Gastroesophageal sphincter (tissue), 4 donors: ENCODE measurements at regions not wholly inside any gene's neighbourhood (a gene's known extent, or its start where the extent isn't known, plus 50 kb on each side); places are given as distances from the start of the nearest gene placed in this dataset.

Source experiments
- ATAC-seq: fragments of 150-250 bp; one replicate; pipeline ENCODE4 v1.9.1; 2016; ENCODE audit warnings: mild to moderate bottlenecking, moderate library complexity
- H3K27ac ChIP-seq, 4 donors: fragments of 200-600 bp; sonication (generic) in 3 of 4; 1 replicate in 3 of 4; 2 replicates in 1 of 4; pipeline ENCODE4 v1.5.1; 2016 to 2019
- H3K27me3 ChIP-seq: fragments of 200-600 bp; sonication (generic); one replicate; pipeline ENCODE4 v1.5.1; 2019
- H3K36me3 ChIP-seq, 2 donors: fragments of 200-600 bp; sonication (generic); one replicate each; pipeline ENCODE4 v1.5.1; 2019; ENCODE audit warnings: control low read depth in 1 of 2
- H3K4me1 ChIP-seq, 3 donors: fragments of 200-600 bp; sonication (generic); 1 replicate in 2 of 3; 2 replicates in 1 of 3; pipeline ENCODE4 v1.5.1; 2016 to 2019; ENCODE audit warnings: control low read depth in 2 of 3
- H3K4me3 ChIP-seq, 2 donors: fragments of 200-600 bp; sonication (generic); one replicate each; pipeline ENCODE4 v1.5.1; 2019; ENCODE audit warnings: mild to moderate bottlenecking in 1 of 2, moderate library complexity in 1 of 2
- H3K9me3 ChIP-seq, 3 donors: fragments of 200-600 bp; sonication (generic); one replicate each; pipeline ENCODE4 v1.5.1; 2017 to 2019; ENCODE audit warnings: control low read depth in 2 of 3
- EP300 ChIP-seq: sonication (generic); formaldehyde crosslinking; IDR thresholded peaks from one replicate; pipeline ENCODE4 v1.6.1; 2017; ENCODE audit warnings: antibody characterized with exemption, mild to moderate bottlenecking
- POLR2A ChIP-seq, 2 donors: fragments of 450-650 bp; IDR thresholded peaks; one replicate each; pipeline ENCODE4 v1.6.1; 2017; ENCODE audit warnings: antibody characterized with exemption in 2 of 2, mild to moderate bottlenecking in 2 of 2, moderate library complexity in 1 of 2
- POLR2AphosphoS5 ChIP-seq: sonication (generic); formaldehyde crosslinking; IDR thresholded peaks from one replicate; pipeline ENCODE4 v1.6.1; 2017; ENCODE audit warnings: antibody characterized with exemption
- whole genome bisulfite sequencing, 2 donors: methylation state at CpG; one replicate each; pipeline ENCODE4 v1.1.5; 2018; ENCODE audit warnings: low coverage in 1 of 2; 5-methylcytosine and 5-hydroxymethylcytosine counted together
- TF ChIP-seq, protein P1 (sequence below), 4 experiments: fragments of 200-600 bp in 2 of 4; fragments of 450-650 bp in 2 of 4; sonication (generic) in 1 of 4; IDR thresholded peaks; one replicate each; pipeline ENCODE4 v1.5.1; 2017 to 2019; ENCODE audit warnings: antibody characterized with exemption in 4 of 4, mild to moderate bottlenecking in 2 of 4, moderate library complexity in 2 of 4

GRCh38 chr2:221310730-221311129 lies 261.4 kb downstream of the EPHA4 start:
- no peak for ATAC-seq
- TF ChIP-seq, protein P1, sequence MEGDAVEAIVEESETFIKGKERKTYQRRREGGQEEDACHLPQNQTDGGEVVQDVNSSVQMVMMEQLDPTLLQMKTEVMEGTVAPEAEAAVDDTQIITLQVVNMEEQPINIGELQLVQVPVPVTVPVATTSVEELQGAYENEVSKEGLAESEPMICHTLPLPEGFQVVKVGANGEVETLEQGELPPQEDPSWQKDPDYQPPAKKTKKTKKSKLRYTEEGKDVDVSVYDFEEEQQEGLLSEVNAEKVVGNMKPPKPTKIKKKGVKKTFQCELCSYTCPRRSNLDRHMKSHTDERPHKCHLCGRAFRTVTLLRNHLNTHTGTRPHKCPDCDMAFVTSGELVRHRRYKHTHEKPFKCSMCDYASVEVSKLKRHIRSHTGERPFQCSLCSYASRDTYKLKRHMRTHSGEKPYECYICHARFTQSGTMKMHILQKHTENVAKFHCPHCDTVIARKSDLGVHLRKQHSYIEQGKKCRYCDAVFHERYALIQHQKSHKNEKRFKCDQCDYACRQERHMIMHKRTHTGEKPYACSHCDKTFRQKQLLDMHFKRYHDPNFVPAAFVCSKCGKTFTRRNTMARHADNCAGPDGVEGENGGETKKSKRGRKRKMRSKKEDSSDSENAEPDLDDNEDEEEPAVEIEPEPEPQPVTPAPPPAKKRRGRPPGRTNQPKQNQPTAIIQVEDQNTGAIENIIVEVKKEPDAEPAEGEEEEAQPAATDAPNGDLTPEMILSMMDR (IDR thresholded peaks at IDR 0.05) = no peak
- TF ChIP-seq POLR2A (IDR thresholded peaks at IDR 0.05) = no peak
- Histone ChIP-seq H3K27me3 (no peaks in the 10 kb centered on the region), H3K4me3 (no peak overlapping the region), H3K4me1 (no peaks in the 10 kb centered on the region), H3K9me3 (no peaks in the 10 kb centered on the region), H3K36me3 (no peaks in the 10 kb centered on the region), H3K27ac (no peak overlapping the region)
- 88% methylated on average over 1 of the region's 1 CpG; no CpG with 5 or more reads in 1 of the 2 donors for WGBS, 2 donors

DNA sequence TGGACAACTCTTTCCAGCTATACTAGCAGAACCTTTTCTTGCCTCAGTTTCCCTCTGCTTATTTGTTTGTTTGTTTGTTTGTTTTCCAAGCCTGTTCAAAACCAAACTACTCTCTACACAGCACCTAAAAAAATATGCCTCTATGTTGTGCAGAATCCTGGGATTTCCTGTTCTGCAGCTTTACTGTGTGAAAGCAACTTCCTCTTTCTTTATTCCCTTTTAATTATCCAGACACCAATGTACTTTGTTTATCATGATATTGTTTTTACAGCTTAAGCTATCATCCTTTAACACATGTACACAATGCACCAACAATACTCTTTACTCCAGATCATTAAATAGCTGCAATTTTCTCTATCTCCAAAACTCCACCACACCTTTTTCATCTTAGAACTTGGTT lies 259.5 kb downstream of the EPHA4 start:
- no peak overlapping the region for H3K27ac ChIP-seq
- no peaks in the 10 kb centered on the region for H3K27me3 ChIP-seq
- no peaks in the 10 kb centered on the region for H3K36me3 ChIP-seq
- no peak overlapping the region for H3K4me3 ChIP-seq
- no peaks in the 10 kb centered on the region for H3K4me1 ChIP-seq
- TF ChIP-seq EP300 = no peak
- TF ChIP-seq POLR2A (IDR thresholded peaks at IDR 0.05) = no peak
- TF ChIP-seq POLR2AphosphoS5 = no peak
- TF ChIP-seq, protein P1 (IDR thresholded peaks at IDR 0.05) = no peak
- ATAC-seq = no peak
- H3K9me3 ChIP-seq = no peaks in the 10 kb centered on the region

- Histone ChIP-seq H3K27me3 (no peaks in the 10 kb centered on the region), H3K4me3 (no peak overlapping the region), H3K27ac (no peak overlapping the region), H3K4me1 (no peaks in the 10 kb centered on the region), H3K9me3 (no peaks in the 10 kb centered on the region), H3K36me3 (no peaks in the 10 kb centered on the region)
- TF ChIP-seq POLR2AphosphoS5 (no peak), EP300 (no peak), POLR2A (IDR thresholded peaks at IDR 0.05) (no peak)
- TF ChIP-seq, protein P1 (IDR thresholded peaks at IDR 0.05) = no peak
- no peak for ATAC-seq
- 38 to 80% methylated on average over 1 to 2 of the region's 2 CpGs for WGBS, 2 donors
These were observed 257.3 kb downstream of the EPHA4 start for GRCh38 chr2:221314786-221315185.

DNA sequence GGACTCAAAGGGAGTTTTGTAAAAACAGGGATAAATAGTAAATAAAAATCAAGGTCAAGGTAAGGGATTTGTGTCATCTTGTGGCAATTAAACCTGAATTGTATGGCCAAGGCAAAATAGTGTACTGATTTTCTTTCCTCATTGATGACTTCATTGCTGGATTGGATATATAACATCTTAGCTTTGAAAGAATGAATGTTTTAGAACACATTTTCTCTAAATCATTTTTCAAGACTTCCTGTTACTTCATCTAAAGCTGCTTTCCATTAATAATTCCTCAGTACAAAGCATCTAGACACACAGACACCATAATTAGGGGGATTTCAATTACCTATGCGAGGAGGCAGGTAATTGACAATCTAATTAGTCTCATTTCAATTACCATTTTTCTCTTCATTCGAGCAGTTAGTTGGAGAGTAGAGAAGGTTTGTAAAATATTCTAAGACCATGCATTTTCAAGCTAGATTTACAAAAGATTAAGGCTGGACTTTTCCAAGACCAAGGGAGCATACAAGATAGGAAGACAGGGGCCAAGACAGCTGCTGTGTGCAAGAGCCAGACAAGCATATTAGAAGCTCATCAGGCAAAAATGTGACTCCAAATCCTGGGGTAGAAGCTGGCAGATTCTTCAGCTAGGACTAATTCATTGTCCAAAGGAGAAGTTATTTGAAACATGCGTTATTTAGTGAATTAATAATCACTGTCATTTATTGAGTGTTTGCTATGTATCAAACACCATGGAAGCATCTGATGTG lies 253.6 kb downstream of the EPHA4 start:
- no peaks in the 10 kb centered on the region for H3K27me3 ChIP-seq
- H3K9me3 ChIP-seq = no peaks in the 10 kb centered on the region
- H3K4me3 ChIP-seq = no peak overlapping the region
- H3K36me3 ChIP-seq = no peaks in the 10 kb centered on the region
- TF ChIP-seq, protein P1 (IDR thresholded peaks at IDR 0.05) = no peak
- no peak for TF ChIP-seq EP300
- TF ChIP-seq POLR2AphosphoS5 = no peak
- TF ChIP-seq POLR2A (IDR thresholded peaks at IDR 0.05) = no peak
- no peaks in the 10 kb centered on the region for H3K4me1 ChIP-seq
- no peak for ATAC-seq
- 44 to 69% methylated on average over 2 to 3 of the region's 3 CpGs for WGBS, 2 donors
- H3K27ac ChIP-seq = no peak overlapping the region

GRCh38 chr2:221322741-221323140 lies 249.4 kb downstream of the EPHA4 start:
- H3K4me3 ChIP-seq = no peak overlapping the region
- H3K4me1 ChIP-seq = no peaks in the 10 kb centered on the region
- H3K36me3 ChIP-seq = no peaks in the 10 kb centered on the region
- no peaks in the 10 kb centered on the region for H3K9me3 ChIP-seq
- H3K27me3 ChIP-seq = no peaks in the 10 kb centered on the region
- 56 to 100% methylated on average over 2 to 5 of the region's 5 CpGs for WGBS, 2 donors
- no peak overlapping the region for H3K27ac ChIP-seq
- no peak for ATAC-seq
- TF ChIP-seq, protein P1 (IDR thresholded peaks at IDR 0.05) = no peak
- TF ChIP-seq POLR2AphosphoS5 (no peak), POLR2A (IDR thresholded peaks at IDR 0.05) (no peak), EP300 (no peak)
